GM21447 (cell line): ENCODE measurements at regions not wholly inside any gene's neighbourhood (a gene's known extent, or its start where the extent isn't known, plus 50 kb on each side); places are given as distances from the start of the nearest gene placed in this dataset.
"Not testable (repeated sequence)": the region's sequence is repeated elsewhere in the genome, so short reads cannot be mapped to it uniquely, and the experiment has no call there.

Source experiments
- ATAC-seq: cut with Tn5 transposase; IDR thresholded peaks from one replicate; pipeline ENCODE4 v1.9.1; 2021; ENCODE audit not compliant: unreplicated experiment

GRCh38 chr5:174612686-174613085 is 111.7 kb upstream of the MSX2 start:
- no peak for ATAC-seq

GRCh38 chr5:174614500-174615135 is 109.8 kb upstream of the MSX2 start:
- ATAC-seq = no peak

GRCh38 chr5:174616036-174616435 is 108.3 kb upstream of the MSX2 start:
- no peak for ATAC-seq

GRCh38 chr5:174617285-174617684 is 107.1 kb upstream of the MSX2 start:
- no peak for ATAC-seq

GRCh38 chr5:174617910-174618309 is 106.5 kb upstream of the MSX2 start:
- ATAC-seq = no peak

GRCh38 chr5:174618589-174618988 is 105.8 kb upstream of the MSX2 start:
- no peak for ATAC-seq

GRCh38 chr5:174622067-174622466 is 102.3 kb upstream of the MSX2 start:
- no peak for ATAC-seq

GRCh38 chr5:174623018-174623417 is 101.4 kb upstream of the MSX2 start:
- no peak for ATAC-seq

- no peak for ATAC-seq
Observed at GRCh38 chr5:174623433-174624019, 100.9 kb upstream of the MSX2 start.

- no peak for ATAC-seq
Observed at GRCh38 chr5:174624733-174625522, 99.5 kb upstream of the MSX2 start.

- no peak for ATAC-seq
Observed at GRCh38 chr5:174625591-174626350, 98.6 kb upstream of the MSX2 start.

- ATAC-seq = no peak
Observed at GRCh38 chr5:174626369-174626920, 97.9 kb upstream of the MSX2 start.

GRCh38 chr5:174636094-174636493 is 88.3 kb upstream of the MSX2 start:
- no peak for ATAC-seq

GRCh38 chr5:174642816-174643405 is 81.5 kb upstream of the MSX2 start:
- ATAC-seq = no peak

GRCh38 chr5:174644436-174644835 is 79.9 kb upstream of the MSX2 start:
- ATAC-seq = no peak

GRCh38 chr5:174644923-174645322 is 79.5 kb upstream of the MSX2 start:
- ATAC-seq = no peak

GRCh38 chr5:174645677-174646076 is 78.7 kb upstream of the MSX2 start:
- no peak for ATAC-seq

- not testable (repeated sequence) for ATAC-seq
Observed at GRCh38 chr5:174648618-174649017, 75.8 kb upstream of the MSX2 start.

GRCh38 chr5:174649391-174649790 is 75.0 kb upstream of the MSX2 start:
- ATAC-seq = no peak

GRCh38 chr5:174654442-174654841 is 69.9 kb upstream of the MSX2 start:
- no peak for ATAC-seq

GRCh38 chr5:174655351-174655750 is 69.0 kb upstream of the MSX2 start:
- ATAC-seq = no peak
